Testis (tissue), 2 donors: ENCODE measurements at regions not wholly inside any gene's neighbourhood (a gene's known extent, or its start where the extent isn't known, plus 50 kb on each side); places are given as distances from the start of the nearest gene placed in this dataset.

Experiments used
- CTCF ChIP-seq, 3 experiments: fragments of 450-650 bp in 2 of 3; fragments of 200-600 bp in 1 of 3; sonication (generic) in 1 of 3; IDR thresholded peaks; one replicate each; pipeline ENCODE4 v1.5.1; 2016 to 2019; ENCODE audit warnings: antibody characterized with exemption in 3 of 3, mild to moderate bottlenecking in 2 of 3, moderate library complexity in 1 of 3
- POLR2A ChIP-seq: fragments of 450-650 bp; IDR thresholded peaks from one replicate; pipeline ENCODE4 v1.6.1; 2017; ENCODE audit warnings: antibody characterized with exemption, mild to moderate bottlenecking, moderate library complexity

GRCh38 chr5:165720901-165721300, 2215.5 kb downstream of the MAT2B start:
- TF ChIP-seq POLR2A (no peak), CTCF (IDR thresholded peaks at IDR 0.05) (no peak)
